HEK293T (cell line): ENCODE measurements at regions not wholly inside any gene's neighbourhood (a gene's known extent, or its start where the extent isn't known, plus 50 kb on each side); places are given as distances from the start of the nearest gene placed in this dataset.

Experiments
- CTCF ChIA-PET: fragments of 350-600 bp; formaldehyde crosslinking; extraction: SDS; loops from one replicate; lab custom pipeline; 2021; ENCODE audit warnings: antibody characterized with exemption, inconsistent platforms; lab: Yijun Ruan, JAX
- POLR2A ChIA-PET: fragments of 350-600 bp; formaldehyde crosslinking; extraction: SDS; loops from one replicate; lab custom pipeline; 2020; ENCODE audit warnings: antibody characterized with exemption, inconsistent platforms; lab: Yijun Ruan, JAX
- DNase-seq: peaks from one replicate; pipeline ENCODE4 v3.0.0; 2012; ENCODE audit warnings: mixed read lengths; ENCODE audit errors: extremely low spot score
- ARNT ChIP-seq: fragments of 450-650 bp; IDR thresholded peaks from 2 replicates; pipeline ENCODE4 v1.6.1; 2017; ENCODE audit warnings: mild to moderate bottlenecking
- BHLHE40 ChIP-seq: fragments of 450-650 bp; IDR thresholded peaks from 2 replicates; pipeline ENCODE4 v1.6.1; 2016; ENCODE audit warnings: mild to moderate bottlenecking, moderate library complexity, borderline replicate concordance
- CTBP1 ChIP-seq: fragments of 450-650 bp; IDR thresholded peaks from 2 replicates; pipeline ENCODE4 v1.6.1; 2016; ENCODE audit warnings: borderline replicate concordance
- ELF4 ChIP-seq: fragments of 450-650 bp; IDR thresholded peaks from 2 replicates; pipeline ENCODE4 v1.6.1; 2017; ENCODE audit warnings: antibody characterized with exemption
- FOXA1 ChIP-seq: fragments of 450-650 bp; IDR thresholded peaks from 2 replicates; pipeline ENCODE4 v1.6.1; 2016; ENCODE audit warnings: mild to moderate bottlenecking
- FOXK2 ChIP-seq: fragments of 450-650 bp; IDR thresholded peaks from 2 replicates; pipeline ENCODE4 v1.6.1; 2016; ENCODE audit warnings: mild to moderate bottlenecking
- FOXM1 ChIP-seq: fragments of 450-650 bp; IDR thresholded peaks from 2 replicates; pipeline ENCODE4 v1.6.1; 2017; ENCODE audit warnings: mild to moderate bottlenecking, borderline replicate concordance
- HDGF ChIP-seq: fragments of 450-650 bp; IDR thresholded peaks from 2 replicates; pipeline ENCODE4 v1.6.1; 2017; ENCODE audit warnings: antibody characterized with exemption, borderline replicate concordance
- L3MBTL2 ChIP-seq: fragments of 450-650 bp; conservative IDR thresholded peaks from 2 replicates; pipeline ENCODE4 v1.6.1; 2016; ENCODE audit warnings: mild to moderate bottlenecking
- NFRKB ChIP-seq: fragments of 450-650 bp; IDR thresholded peaks from 2 replicates; pipeline ENCODE4 v1.6.1; 2016; ENCODE audit warnings: mild to moderate bottlenecking, moderate library complexity
- PKNOX1 ChIP-seq: fragments of 450-650 bp; IDR thresholded peaks from 2 replicates; pipeline ENCODE4 v1.6.1; 2016
- SP1 ChIP-seq: fragments of 450-650 bp; IDR thresholded peaks from 2 replicates; pipeline ENCODE4 v1.6.1; 2017
- SUZ12 ChIP-seq: fragments of 450-650 bp; IDR thresholded peaks from 2 replicates; pipeline ENCODE4 v1.6.1; 2016; ENCODE audit warnings: mild to moderate bottlenecking
- TARDBP ChIP-seq: fragments of 450-650 bp; IDR thresholded peaks from 2 replicates; pipeline ENCODE4 v1.6.1; 2016
- ZNF384 ChIP-seq: fragments of 450-650 bp; IDR thresholded peaks from 2 replicates; pipeline ENCODE4 v1.6.1; 2016

DNA sequence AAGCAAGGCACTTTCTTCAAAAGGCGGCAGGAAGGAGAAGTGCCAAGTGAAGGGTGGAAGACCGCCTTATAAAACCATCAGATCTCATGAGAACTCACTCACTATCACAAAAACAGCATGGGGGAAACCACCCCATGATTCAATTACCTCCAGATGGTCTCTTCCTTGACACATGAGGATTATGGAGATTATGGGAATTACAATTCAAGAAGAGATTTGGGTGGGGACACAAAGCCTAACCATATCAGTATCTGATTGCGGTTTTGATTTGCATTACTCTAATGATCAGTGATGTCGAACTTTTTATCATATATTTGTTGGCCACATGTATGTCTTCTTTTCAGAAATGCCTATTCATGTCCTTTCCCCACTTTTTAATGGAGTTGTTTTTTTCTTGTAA is 549.3 kb upstream of the IL12A start:
- no peak for DNase-seq
- ChIA-PET CTCF (no interaction called here), POLR2A (no interaction called here)
- TF ChIP-seq CTBP1 = no peak
- TF ChIP-seq NFRKB = no peak
- TF ChIP-seq SUZ12 = no peak
- TF ChIP-seq ARNT = no peak
- no peak for TF ChIP-seq L3MBTL2
- no peak for TF ChIP-seq FOXK2
- TF ChIP-seq PKNOX1 = no peak
- TF ChIP-seq TARDBP = no peak
- TF ChIP-seq SP1 = no peak
- TF ChIP-seq HDGF = no peak

DNA sequence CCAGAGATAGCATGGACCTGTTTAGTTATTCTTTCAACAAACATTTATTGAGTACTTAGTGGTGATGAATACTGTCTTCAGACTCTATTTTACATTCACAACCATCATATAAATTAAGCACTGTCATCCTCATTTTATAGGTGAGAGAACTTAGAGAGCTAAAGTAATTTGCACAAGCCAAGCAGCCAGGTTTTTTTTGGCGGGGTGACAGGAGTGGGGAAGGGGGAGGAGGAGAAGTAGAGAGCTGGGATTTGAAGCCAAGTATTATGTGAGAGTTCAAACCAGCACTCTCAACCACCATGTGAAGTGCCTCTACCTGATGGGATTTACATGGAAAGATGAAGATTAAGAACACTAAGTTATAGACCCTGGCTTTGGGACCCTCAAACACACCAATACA is 547.4 kb upstream of the IL12A start:
- ChIA-PET CTCF (no interaction called here), POLR2A (no interaction called here)
- DNase-seq = no peak
- TF ChIP-seq PKNOX1 = no peak

DNA sequence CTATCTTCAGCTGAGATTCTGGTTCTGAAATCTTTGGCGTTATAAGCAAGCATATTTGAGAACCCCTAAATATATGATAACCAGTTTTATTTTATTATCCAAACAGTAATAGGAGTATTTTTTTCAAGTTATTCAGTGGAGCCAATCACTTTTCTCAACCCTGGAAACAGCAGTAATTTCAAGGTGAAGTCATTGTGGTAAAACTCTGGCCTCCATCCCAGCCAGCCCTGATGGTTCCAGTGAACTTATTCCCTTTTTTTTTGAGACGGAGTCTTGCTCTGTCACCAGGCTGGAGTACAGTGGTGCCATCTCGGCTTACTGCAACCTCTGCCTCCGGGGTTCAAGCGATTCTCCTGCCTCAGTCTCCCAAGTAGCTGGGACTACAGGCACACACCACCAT is 545.4 kb upstream of the IL12A start:
- no peak for TF ChIP-seq SP1
- no peak for TF ChIP-seq NFRKB
- no peak for TF ChIP-seq ARNT
- no peak for TF ChIP-seq ELF4
- no peak for TF ChIP-seq BHLHE40
- TF ChIP-seq ZNF384 = no peak
- TF ChIP-seq CTBP1 = no peak
- TF ChIP-seq L3MBTL2 = no peak
- no peak for TF ChIP-seq SUZ12
- TF ChIP-seq FOXM1 = no peak
- no peak for TF ChIP-seq PKNOX1
- DNase-seq = no peak
- CTCF ChIA-PET = no interaction called here
- POLR2A ChIA-PET = no interaction called here

DNA sequence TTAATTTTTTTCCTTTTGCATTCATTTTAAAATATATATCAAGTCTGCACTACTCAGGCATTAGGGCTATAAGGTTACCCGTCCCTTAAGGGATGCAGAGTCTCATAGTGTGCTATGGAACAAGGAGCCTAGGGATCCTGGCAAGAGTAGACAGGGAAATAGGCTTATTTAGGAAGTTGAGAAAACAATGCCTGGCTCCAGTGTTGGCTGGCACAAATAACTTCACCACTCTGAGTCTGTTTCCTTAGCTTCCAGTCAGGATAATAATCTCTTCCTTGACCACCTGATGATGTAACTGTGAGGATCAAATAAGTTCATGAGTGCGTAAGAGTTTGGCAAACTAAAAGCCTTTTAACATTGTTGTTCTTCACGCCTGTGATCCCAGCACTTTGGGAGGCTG is 540.8 kb upstream of the IL12A start:
- no peak for DNase-seq
- ChIA-PET CTCF (no interaction called here), POLR2A (no interaction called here)
- TF ChIP-seq ELF4 = no peak
- TF ChIP-seq CTBP1 = no peak
- no peak for TF ChIP-seq TARDBP
- TF ChIP-seq BHLHE40 = no peak
- TF ChIP-seq FOXA1 = no peak
- no peak for TF ChIP-seq ZNF384
- no peak for TF ChIP-seq SP1
- no peak for TF ChIP-seq SUZ12

DNA sequence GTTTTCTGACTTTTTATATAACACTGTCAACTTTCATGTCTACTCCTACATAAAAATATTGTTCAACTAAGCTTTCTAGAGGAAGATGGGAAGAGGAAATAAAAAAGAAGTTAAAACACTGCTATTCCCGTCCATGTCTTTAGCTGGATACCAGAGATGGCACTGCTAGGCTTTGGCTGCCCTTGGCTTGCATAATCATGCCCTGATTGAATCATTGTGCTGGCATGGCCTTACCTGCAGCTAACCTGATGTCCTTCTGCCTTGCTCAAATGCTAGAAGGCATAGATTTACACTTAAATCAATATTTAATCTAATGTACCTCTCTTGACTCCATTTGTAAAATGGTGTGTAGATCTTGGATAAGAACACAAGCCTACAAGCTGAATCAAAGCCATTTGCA is 539.7 kb upstream of the IL12A start:
- POLR2A ChIA-PET = no interaction called here
- no peak for TF ChIP-seq CTBP1
- TF ChIP-seq FOXM1 = no peak
- no peak for TF ChIP-seq FOXK2
- TF ChIP-seq ZNF384 = no peak
- no peak for TF ChIP-seq NFRKB
- no peak for TF ChIP-seq HDGF
- no peak for TF ChIP-seq FOXA1
- TF ChIP-seq BHLHE40 = no peak
- no peak for TF ChIP-seq TARDBP
- CTCF ChIA-PET = no interaction called here

DNA sequence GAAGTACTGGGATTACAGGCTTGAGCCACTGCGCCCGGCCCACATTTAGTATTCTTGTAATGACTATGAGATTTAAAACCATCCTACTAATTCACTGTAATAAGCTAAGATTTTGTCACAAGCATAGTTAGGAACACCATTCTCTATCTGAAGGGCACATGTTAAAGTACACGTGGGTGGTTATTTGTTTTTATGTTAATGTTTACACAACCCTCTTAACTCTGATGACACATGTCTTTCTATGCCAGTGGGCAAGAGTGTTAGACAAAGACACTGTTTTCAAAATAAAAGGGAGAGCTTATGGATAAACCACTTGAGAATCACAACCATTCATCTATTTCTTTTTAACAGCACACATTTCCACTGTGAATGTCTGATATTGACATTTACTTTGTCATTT is 537.6 kb upstream of the IL12A start:
- TF ChIP-seq HDGF = no peak
- TF ChIP-seq CTBP1 = no peak
- DNase-seq = no peak
- POLR2A ChIA-PET = no interaction called here
- CTCF ChIA-PET = no interaction called here

More for the DNA sequence above, 539.7 kb upstream of the IL12A start:
- no peak for DNase-seq

GRCh38 chr3:159451482-159451881 is 537.2 kb upstream of the IL12A start:
- ChIA-PET CTCF (no interaction called here), POLR2A (no interaction called here)
- TF ChIP-seq ARNT (no peak), FOXK2 (no peak), PKNOX1 (no peak), SUZ12 (no peak), CTBP1 (no peak), ZNF384 (no peak), NFRKB (no peak), ELF4 (no peak), BHLHE40 (no peak), L3MBTL2 (no peak), HDGF (no peak)
- DNase-seq = no peak
